Psoas muscle (tissue), 7 donors: ENCODE measurements at regions not wholly inside any gene's neighbourhood (a gene's known extent, or its start where the extent isn't known, plus 50 kb on each side); places are given as distances from the start of the nearest gene placed in this dataset.

ENCODE experiments used
- ATAC-seq, 4 donors: fragments of 200-7000 bp; cut with Tn5 transposase; one replicate each; pipeline ENCODE4 v1.9.1; 2020; ENCODE audit warnings: moderate library complexity in 3 of 4, mild to moderate bottlenecking in 2 of 4
- DNase-seq, 2 donors: peaks; one replicate each; pipeline ENCODE4 v3.0.0-alpha.2; 2020
- H3K27ac ChIP-seq: fragments of 200-600 bp; one replicate; pipeline ENCODE4 v1.8.0; 2022
- H3K27me3 ChIP-seq, 3 donors: fragments of 200-600 bp in 1 of 3; one replicate each; pipeline versions ENCODE4 v1.6.1 to v1.8.0; 2013 to 2022; ENCODE audit warnings: low read length in 2 of 3, mild to moderate bottlenecking in 2 of 3, moderate library complexity in 1 of 3; ENCODE audit not compliant: insufficient read depth in 3 of 3
- H3K36me3 ChIP-seq, 2 donors: fragments of 200-600 bp in 1 of 2; one replicate each; pipeline versions ENCODE4 v1.6.1 to v1.8.0; 2013 to 2022; ENCODE audit warnings: low read depth in 1 of 2, mild to moderate bottlenecking in 1 of 2, moderate library complexity in 1 of 2; ENCODE audit not compliant: insufficient read depth in 1 of 2
- H3K4me1 ChIP-seq: fragments of 200-600 bp; one replicate; pipeline ENCODE4 v1.8.0; 2022
- H3K4me3 ChIP-seq: fragments of 200-600 bp; one replicate; pipeline ENCODE4 v1.8.0; 2022; ENCODE audit warnings: mild to moderate bottlenecking
- H3K9me3 ChIP-seq: fragments of 200-600 bp; one replicate; pipeline ENCODE4 v1.8.0; 2022
- WGBS, 3 donors: extraction: QIAGEN DNeasy Blood & Tissue Kit; methylation state at CpG; one replicate each; pipeline versions ENCODE4 v1.1.6 to v1.1.7; 2013; 5-methylcytosine and 5-hydroxymethylcytosine counted together
- intact Hi-C, 2 donors: fragments of 100-400 bp; cut with DNase I; formaldehyde crosslinking; loops; one replicate each; pipeline versions ENCODE4 v1.11.0 to v1.14.2; 2022
- TF ChIP-seq, protein P1 (sequence below): fragments of 200-600 bp; IDR thresholded peaks from one replicate; pipeline ENCODE4 v1.8.0; 2022; ENCODE audit warnings: antibody characterized with exemption
- donor health status: healthy with polysubstance abuse.
- donor health status: DM: no; HTN: no; CAD: no; lungs with moderate emphysema.
- donor health status: Bipolar disorder and iron deficiency.
- donor health status: healthy.
- donor health status: DM: yes; HTN: yes; CAD: no.
- donor health status: DM: no; HTN: no; CAD: no.
- donor health status: DM: yes; HTN: yes; CAD: no.

DNA sequence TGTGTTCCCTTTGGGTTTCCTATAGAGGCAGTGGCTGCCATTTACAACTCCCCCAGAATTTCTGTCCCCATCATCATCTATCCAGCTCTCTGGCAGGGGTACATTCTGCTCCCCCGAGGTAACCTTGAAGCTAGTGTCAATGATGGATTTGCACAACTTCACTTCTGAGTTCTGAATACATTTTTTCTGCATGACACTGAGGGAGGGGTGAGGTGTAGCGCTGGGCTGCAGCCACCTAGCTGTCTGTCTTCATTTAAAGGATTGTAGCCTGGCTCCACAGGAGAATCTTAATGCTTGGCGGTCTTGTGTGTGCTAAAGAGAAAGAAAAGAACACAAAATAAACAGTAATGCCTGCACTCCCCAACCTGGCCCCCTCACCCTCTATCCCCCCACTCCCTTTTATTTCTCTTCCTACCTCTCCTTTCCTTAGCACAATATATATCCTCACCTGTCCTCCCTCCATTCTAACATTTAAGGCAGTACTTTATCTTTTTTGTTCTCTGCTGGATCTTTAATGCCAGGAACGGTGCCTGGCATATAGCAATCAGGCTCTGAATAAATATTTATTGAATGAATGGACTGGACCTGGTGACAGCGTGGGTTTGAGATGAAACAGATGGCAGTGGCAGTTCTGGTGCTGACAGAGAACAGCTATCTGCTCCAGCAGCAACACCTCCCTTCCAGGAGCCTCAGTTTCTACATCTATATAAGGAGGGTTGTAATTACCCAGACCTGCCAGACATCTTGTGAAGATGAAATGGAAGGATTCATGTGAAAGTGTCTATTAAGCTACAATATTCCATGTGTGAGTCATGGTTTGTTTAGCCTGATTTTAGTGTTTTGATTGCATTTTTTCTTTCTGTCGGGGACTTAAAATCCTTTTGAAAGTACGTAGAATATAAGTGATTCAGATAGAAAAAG is 163.5 kb upstream of the CDH11 start:
- TF ChIP-seq, protein P1, sequence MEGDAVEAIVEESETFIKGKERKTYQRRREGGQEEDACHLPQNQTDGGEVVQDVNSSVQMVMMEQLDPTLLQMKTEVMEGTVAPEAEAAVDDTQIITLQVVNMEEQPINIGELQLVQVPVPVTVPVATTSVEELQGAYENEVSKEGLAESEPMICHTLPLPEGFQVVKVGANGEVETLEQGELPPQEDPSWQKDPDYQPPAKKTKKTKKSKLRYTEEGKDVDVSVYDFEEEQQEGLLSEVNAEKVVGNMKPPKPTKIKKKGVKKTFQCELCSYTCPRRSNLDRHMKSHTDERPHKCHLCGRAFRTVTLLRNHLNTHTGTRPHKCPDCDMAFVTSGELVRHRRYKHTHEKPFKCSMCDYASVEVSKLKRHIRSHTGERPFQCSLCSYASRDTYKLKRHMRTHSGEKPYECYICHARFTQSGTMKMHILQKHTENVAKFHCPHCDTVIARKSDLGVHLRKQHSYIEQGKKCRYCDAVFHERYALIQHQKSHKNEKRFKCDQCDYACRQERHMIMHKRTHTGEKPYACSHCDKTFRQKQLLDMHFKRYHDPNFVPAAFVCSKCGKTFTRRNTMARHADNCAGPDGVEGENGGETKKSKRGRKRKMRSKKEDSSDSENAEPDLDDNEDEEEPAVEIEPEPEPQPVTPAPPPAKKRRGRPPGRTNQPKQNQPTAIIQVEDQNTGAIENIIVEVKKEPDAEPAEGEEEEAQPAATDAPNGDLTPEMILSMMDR, result no peak
- DNase-seq, result no peak
- no peak overlapping the region for H3K27ac ChIP-seq
- intact Hi-C loops, result no loop called here
- 73 to 80% (median 74%) methylated on average over 7 of the region's 7 CpGs for WGBS, 3 donors
- H3K36me3 ChIP-seq, result no peaks in the 10 kb centered on the region
- H3K9me3 ChIP-seq, result no peaks in the 10 kb centered on the region
- H3K4me3 ChIP-seq, result no peak overlapping the region
- H3K27me3 ChIP-seq, result no peaks in the 10 kb centered on the region
- ATAC-seq, result no peak
- H3K4me1 ChIP-seq, result no peaks in the 10 kb centered on the region

DNA sequence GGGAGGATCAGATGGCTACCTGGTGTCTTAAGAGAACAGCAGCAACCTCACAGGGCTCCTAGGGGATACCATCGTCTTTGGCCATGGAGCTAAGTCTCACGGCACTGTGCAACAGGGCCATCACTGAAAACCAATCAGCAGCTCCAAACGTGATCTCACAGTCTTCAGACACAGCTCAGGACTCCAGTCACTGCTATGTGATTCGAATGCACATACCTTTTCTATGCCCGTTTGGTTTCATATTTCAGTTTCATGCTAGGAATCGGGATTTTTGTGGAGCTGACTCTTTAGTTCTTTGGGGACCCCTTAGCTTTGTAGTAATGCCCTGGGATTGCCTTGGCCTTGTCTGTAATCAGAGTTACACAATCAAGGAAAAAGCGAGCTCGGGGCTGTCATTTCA is 162.8 kb upstream of the CDH11 start:
- peak in 1 of 4 donors; percentile 21 for ATAC-seq
- TF ChIP-seq, protein P1, result no peak
- DNase-seq, result no peak
- Histone ChIP-seq H3K4me1 (no peaks in the 10 kb centered on the region), H3K27ac (no peak overlapping the region), H3K27me3 (no peaks in the 10 kb centered on the region), H3K9me3 (no peaks in the 10 kb centered on the region), H3K36me3 (no peaks in the 10 kb centered on the region), H3K4me3 (no peak overlapping the region)
- WGBS, 3 donors, result 40 to 52% (median 41%) methylated on average over 8 of the region's 8 CpGs
- intact Hi-C loops, result no loop called here

DNA sequence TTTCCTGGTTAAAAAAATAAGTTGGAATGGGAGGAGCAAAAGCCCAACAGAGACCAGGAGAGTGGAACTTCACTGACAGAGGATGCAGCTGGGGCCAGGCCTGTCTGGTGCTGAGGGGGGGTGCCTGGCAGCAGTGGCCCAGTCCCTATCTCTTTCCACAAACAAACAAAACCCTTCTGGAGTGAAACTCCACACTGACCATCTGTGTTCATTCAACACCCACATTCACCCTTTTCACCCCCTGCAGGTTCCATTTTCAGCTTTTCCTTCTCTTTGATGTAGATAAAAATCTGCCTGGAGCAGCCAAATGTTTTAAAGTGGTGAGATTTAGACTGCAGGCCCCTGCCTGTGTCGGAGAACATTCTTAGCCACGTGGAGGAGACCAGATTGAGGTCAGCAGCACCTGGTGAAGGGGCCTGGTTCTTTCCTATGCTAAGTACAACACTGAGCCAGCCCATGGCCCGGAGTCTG is 161.4 kb upstream of the CDH11 start:
- no peak for ATAC-seq
- intact Hi-C loops, result no loop called here
- Histone ChIP-seq H3K27me3 (no peaks in the 10 kb centered on the region), H3K4me1 (no peaks in the 10 kb centered on the region), H3K27ac (no peak overlapping the region), H3K36me3 (no peaks in the 10 kb centered on the region), H3K9me3 (no peaks in the 10 kb centered on the region), H3K4me3 (no peak overlapping the region)
- WGBS, 3 donors, result 54 to 68% (median 55%) methylated on average over 3 of the region's 3 CpGs
- no peak for DNase-seq
- TF ChIP-seq, protein P1, result no peak

- Histone ChIP-seq H3K27ac (no peak overlapping the region), H3K9me3 (no peaks in the 10 kb centered on the region), H3K4me1 (no peaks in the 10 kb centered on the region), H3K4me3 (no peak overlapping the region), H3K36me3 (no peaks in the 10 kb centered on the region), H3K27me3 (no peaks in the 10 kb centered on the region)
- no peak for DNase-seq
- 79 to 86% (median 82%) methylated on average over 2 of the region's 2 CpGs for WGBS, 3 donors
- TF ChIP-seq, protein P1, result no peak
- ATAC-seq, result no peak
- intact Hi-C loops, result no loop called here
These were observed 159.7 kb upstream of the CDH11 start for GRCh38 chr16:65281586-65281985.
